Neuronal stem cell (in vitro differentiated cells): ENCODE measurements at regions not wholly inside any gene's neighbourhood (a gene's known extent, or its start where the extent isn't known, plus 50 kb on each side); places are given as distances from the start of the nearest gene placed in this dataset.
A peak's percentile ranks its signal among the peaks of the same experiment; 100 is the strongest.
"Not testable (repeated sequence)": the region's sequence is repeated elsewhere in the genome, so short reads cannot be mapped to it uniquely, and the experiment has no call there.

ENCODE experiments used
- DNase-seq: peaks from one replicate; pipeline ENCODE4 v3.0.0-alpha.2; 2013; ENCODE audit warnings: low spot score
- H2AFZ ChIP-seq: one replicate; pipeline ENCODE4 v1.6.1; 2013; ENCODE audit warnings: mild to moderate bottlenecking, low read length, inconsistent platforms
- H2AK5ac ChIP-seq: 2 replicates; pipeline ENCODE4 v1.6.1; 2013; ENCODE audit warnings: low read depth, mild to moderate bottlenecking, inconsistent platforms, low read length, moderate library complexity, mixed read lengths
- H2BK120ac ChIP-seq: 2 replicates; pipeline ENCODE4 v1.6.1; 2013; ENCODE audit warnings: low read depth, mild to moderate bottlenecking, inconsistent platforms, low read length, moderate library complexity, mixed read lengths
- H2BK12ac ChIP-seq: one replicate; pipeline ENCODE4 v1.6.1; 2013; ENCODE audit warnings: low read length, inconsistent platforms
- H2BK15ac ChIP-seq: 2 replicates; pipeline ENCODE4 v1.6.1; 2013; ENCODE audit warnings: mild to moderate bottlenecking, low read length, inconsistent platforms, mixed read lengths
- H2BK5ac ChIP-seq: one replicate; pipeline ENCODE4 v1.6.1; 2013; ENCODE audit warnings: inconsistent platforms, mild to moderate bottlenecking, low read length, moderate library complexity
- H3K14ac ChIP-seq: one replicate; pipeline ENCODE4 v1.6.1; 2013; ENCODE audit warnings: low read length, inconsistent platforms
- H3K18ac ChIP-seq: 2 replicates; pipeline ENCODE4 v1.6.1; 2013; ENCODE audit warnings: low read length, inconsistent platforms
- H3K23ac ChIP-seq: 2 replicates; pipeline ENCODE4 v1.6.1; 2013; ENCODE audit warnings: low read depth, mild to moderate bottlenecking, mixed read lengths, low read length, inconsistent platforms; ENCODE audit not compliant: poor library complexity
- H3K27ac ChIP-seq: replicated peaks from 3 replicates; pipeline ENCODE4 v1.5.1; 2013; ENCODE audit warnings: low read length, inconsistent platforms
- H3K27me3 ChIP-seq, 3 experiments: 2 replicates each; pipeline ENCODE4 v1.6.1; 2013; ENCODE audit warnings: low read length in 3 of 3, mild to moderate bottlenecking in 2 of 3, inconsistent platforms in 1 of 3, low read depth in 1 of 3, mixed read lengths in 1 of 3, moderate library complexity in 1 of 3; ENCODE audit not compliant: control insufficient read depth in 3 of 3, insufficient read depth in 3 of 3
- H3K36me3 ChIP-seq, 2 donors: replicated peaks in 1 of 2; 2 replicates each; pipeline ENCODE4 v1.6.1; 2013; ENCODE audit warnings: low read length in 2 of 2; ENCODE audit not compliant: control insufficient read depth in 2 of 2, insufficient read depth in 2 of 2
- H3K4ac ChIP-seq: 2 replicates; pipeline ENCODE4 v1.6.1; 2013; ENCODE audit warnings: inconsistent platforms, mild to moderate bottlenecking, low read length, moderate library complexity
- H3K4me1 ChIP-seq, 2 donors: 1 replicate in 1 of 2; 2 replicates in 1 of 2; pipeline ENCODE4 v1.6.1; 2013; ENCODE audit warnings: low read length in 2 of 2, low read depth in 1 of 2; ENCODE audit not compliant: control insufficient read depth in 2 of 2, insufficient read depth in 1 of 2
- H3K4me2 ChIP-seq: one replicate; pipeline ENCODE4 v1.6.1; 2013; ENCODE audit warnings: mild to moderate bottlenecking, low read length, inconsistent platforms; ENCODE audit not compliant: insufficient read depth, poor library complexity, severe bottlenecking
- H3K4me3 ChIP-seq, 2 donors: 2 replicates each; pipeline ENCODE4 v1.5.1; 2013; ENCODE audit warnings: low read length in 2 of 2, mild to moderate bottlenecking in 2 of 2, inconsistent platforms in 1 of 2, moderate library complexity in 1 of 2
- H3K79me1 ChIP-seq: one replicate; pipeline ENCODE4 v1.6.1; 2013; ENCODE audit warnings: low read depth, mild to moderate bottlenecking, inconsistent platforms, low read length, moderate library complexity
- H3K9ac ChIP-seq: one replicate; pipeline ENCODE4 v1.6.1; 2013; ENCODE audit warnings: mild to moderate bottlenecking, low read depth, low read length, inconsistent platforms; ENCODE audit not compliant: poor library complexity
- H3K9me3 ChIP-seq, 2 donors: replicated peaks in 1 of 2; 2 replicates each; pipeline versions ENCODE3 to v1.6.1; 2013; ENCODE audit warnings: low read length in 2 of 2, mild to moderate bottlenecking in 2 of 2, inconsistent platforms in 1 of 2, low read depth in 1 of 2, mixed read lengths in 1 of 2, moderate library complexity in 1 of 2; ENCODE audit not compliant: control insufficient read depth in 2 of 2, insufficient read depth in 1 of 2
- H4K8ac ChIP-seq: one replicate; pipeline ENCODE4 v1.6.1; 2013; ENCODE audit warnings: low read depth, mild to moderate bottlenecking, inconsistent platforms, low read length, moderate library complexity
- H4K91ac ChIP-seq: one replicate; pipeline ENCODE4 v1.6.1; 2013; ENCODE audit warnings: low read length, low read depth, mild to moderate bottlenecking, inconsistent platforms; ENCODE audit not compliant: poor library complexity
- WGBS, 2 donors: extraction: QIAGEN DNeasy Blood & Tissue Kit; methylation state at CpG; one replicate each; pipeline ENCODE4 v1.1.7; 2013; ENCODE audit warnings: missing lambda C conversion rate in 2 of 2, mixed read lengths in 1 of 2; ENCODE audit not compliant: insufficient read length in 2 of 2, insufficient replicate concordance in 1 of 2; ENCODE audit errors: extremely low coverage in 2 of 2; 5-methylcytosine and 5-hydroxymethylcytosine counted together

DNA sequence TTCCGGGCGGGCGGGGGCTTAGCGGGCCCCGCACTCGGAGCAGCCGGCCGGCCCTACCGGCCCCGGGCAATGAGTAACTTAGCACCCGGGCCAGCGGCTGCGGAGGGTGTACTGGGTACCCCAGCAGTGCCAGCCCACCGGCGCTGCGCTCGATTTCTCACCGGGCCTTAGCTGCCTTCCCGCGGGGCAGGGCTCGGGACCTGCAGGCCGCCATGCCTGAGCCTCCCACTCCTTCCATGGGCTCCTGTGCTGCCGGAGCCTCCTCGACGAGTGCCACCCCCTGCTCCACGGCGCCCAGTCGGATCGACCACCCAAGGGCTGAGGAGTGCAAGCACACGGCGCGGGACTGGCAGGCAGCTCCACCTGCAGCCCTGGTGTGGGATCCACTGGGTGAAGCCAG, 427.1 kb downstream of the NAF1 start:
- not testable (repeated sequence) for H2BK120ac ChIP-seq, H4K8ac ChIP-seq, H2AFZ ChIP-seq, H2BK12ac ChIP-seq, H3K79me1 ChIP-seq, H3K4me3 ChIP-seq, H3K23ac ChIP-seq, H3K4ac ChIP-seq, H2BK15ac ChIP-seq, H3K4me1 ChIP-seq, H2AK5ac ChIP-seq, H3K4me2 ChIP-seq, H3K36me3 ChIP-seq, H3K27ac ChIP-seq, H3K14ac ChIP-seq, H3K18ac ChIP-seq, H2BK5ac ChIP-seq, H4K91ac ChIP-seq, H3K9me3 ChIP-seq, H3K9ac ChIP-seq, H3K27me3 ChIP-seq, DNase-seq
- no CpG with 5 or more reads among the region's 32 CpGs for WGBS, 2 donors

GRCh38 chr4:162732876-162733275, 433.8 kb downstream of the NAF1 start:
- H4K91ac ChIP-seq, result no peak overlapping the region
- H2BK5ac ChIP-seq, result no peak overlapping the region
- no peak overlapping the region for H2BK120ac ChIP-seq
- no peaks in the 10 kb centered on the region for H3K9me3 ChIP-seq
- H3K27ac ChIP-seq, result no peak overlapping the region
- WGBS, 2 donors, result no CpG with 5 or more reads among the region's 6 CpGs
- DNase-seq, result no peak
- no peak overlapping the region for H3K4me2 ChIP-seq
- no peak overlapping the region for H3K18ac ChIP-seq
- no peak overlapping the region for H3K23ac ChIP-seq
- no peaks in the 10 kb centered on the region for H3K4me1 ChIP-seq
- H3K4ac ChIP-seq, result no peak overlapping the region
- H4K8ac ChIP-seq, result no peak overlapping the region
- H2AFZ ChIP-seq, result peak overlapping the region; percentile 29
- H3K14ac ChIP-seq, result no peak overlapping the region
- H3K9ac ChIP-seq, result no peak overlapping the region
- H3K27me3 ChIP-seq, result no peaks in the 10 kb centered on the region
- H2BK12ac ChIP-seq, result no peak overlapping the region
- no peaks in the 10 kb centered on the region for H3K79me1 ChIP-seq
- H3K4me3 ChIP-seq, result no peak overlapping the region
- no peaks in the 10 kb centered on the region for H3K36me3 ChIP-seq
- no peak overlapping the region for H2BK15ac ChIP-seq
- H2AK5ac ChIP-seq, result no peak overlapping the region

- Histone ChIP-seq H3K14ac (no peak overlapping the region), H3K27ac (no peak overlapping the region), H3K4ac (no peak overlapping the region), H3K36me3 (no peaks in the 10 kb centered on the region), H3K23ac (no peak overlapping the region), H4K8ac (no peak overlapping the region), H2BK5ac (no peak overlapping the region), H2BK12ac (no peak overlapping the region), H2AFZ (no peak overlapping the region), H3K4me3 (no peak overlapping the region), H3K27me3 (no peaks in the 10 kb centered on the region), H2AK5ac (no peak overlapping the region), H3K4me1 (no peaks in the 10 kb centered on the region), H2BK15ac (no peak overlapping the region), H3K79me1 (no peaks in the 10 kb centered on the region), H3K9ac (no peak overlapping the region), H3K9me3 (no peaks in the 10 kb centered on the region), H2BK120ac (no peak overlapping the region), H4K91ac (no peak overlapping the region), H3K18ac (no peak overlapping the region), H3K4me2 (no peak overlapping the region)
- no peak for DNase-seq
Measured at GRCh38 chr4:162727766-162728165, 438.9 kb downstream of the NAF1 start.

GRCh38 chr4:162727232-162727631, 439.5 kb downstream of the NAF1 start:
- no peaks in the 10 kb centered on the region for H3K79me1 ChIP-seq
- no CpG with 5 or more reads among the region's 8 CpGs for whole genome bisulfite sequencing, 2 donors
- H3K18ac ChIP-seq, result no peak overlapping the region
- H2BK12ac ChIP-seq, result no peak overlapping the region
- H3K14ac ChIP-seq, result no peak overlapping the region
- H2AK5ac ChIP-seq, result no peak overlapping the region
- no peak for DNase-seq
- no peaks in the 10 kb centered on the region for H3K4me1 ChIP-seq
- no peaks in the 10 kb centered on the region for H3K9me3 ChIP-seq
- no peak overlapping the region for H2BK120ac ChIP-seq
- no peak overlapping the region for H4K91ac ChIP-seq
- H3K27me3 ChIP-seq, result no peaks in the 10 kb centered on the region
- no peak overlapping the region for H3K4me3 ChIP-seq
- H2BK5ac ChIP-seq, result no peak overlapping the region
- no peak overlapping the region for H3K23ac ChIP-seq
- H3K36me3 ChIP-seq, result no peaks in the 10 kb centered on the region
- H2BK15ac ChIP-seq, result no peak overlapping the region
- no peak overlapping the region for H3K4ac ChIP-seq
- H3K9ac ChIP-seq, result no peak overlapping the region
- no peak overlapping the region for H2AFZ ChIP-seq
- H4K8ac ChIP-seq, result no peak overlapping the region
- no peak overlapping the region for H3K4me2 ChIP-seq
- no peak overlapping the region for H3K27ac ChIP-seq
